ENCODE measurements at regions not wholly inside any gene's neighbourhood (a gene's known extent, or its start where the extent isn't known, plus 50 kb on each side); places are given as distances from the start of the nearest gene placed in this dataset.

GRCh38 chr4:163582703-163583102, 88.2 kb downstream of the TMA16 start:
- DNase-seq (ENCODE audit: low spot score in 2 of 2): no peak
- Histone ChIP-seq H3K4me1 (no peaks in the 10 kb centered on the region), H3K4me3 (no peak overlapping the region), H3K9me3 (no peaks in the 10 kb centered on the region), H3K27me3 (no peaks in the 10 kb centered on the region), H3K27ac (no peak overlapping the region), H3K36me3 (no peaks in the 10 kb centered on the region)
- TF ChIP-seq POLR2AphosphoS5 (IDR thresholded peaks at IDR 0.05) (no peak), POLR2A (IDR thresholded peaks at IDR 0.05) (no peak), EP300 (IDR thresholded peaks at IDR 0.05) (no peak)
- TF ChIP-seq, protein P1, sequence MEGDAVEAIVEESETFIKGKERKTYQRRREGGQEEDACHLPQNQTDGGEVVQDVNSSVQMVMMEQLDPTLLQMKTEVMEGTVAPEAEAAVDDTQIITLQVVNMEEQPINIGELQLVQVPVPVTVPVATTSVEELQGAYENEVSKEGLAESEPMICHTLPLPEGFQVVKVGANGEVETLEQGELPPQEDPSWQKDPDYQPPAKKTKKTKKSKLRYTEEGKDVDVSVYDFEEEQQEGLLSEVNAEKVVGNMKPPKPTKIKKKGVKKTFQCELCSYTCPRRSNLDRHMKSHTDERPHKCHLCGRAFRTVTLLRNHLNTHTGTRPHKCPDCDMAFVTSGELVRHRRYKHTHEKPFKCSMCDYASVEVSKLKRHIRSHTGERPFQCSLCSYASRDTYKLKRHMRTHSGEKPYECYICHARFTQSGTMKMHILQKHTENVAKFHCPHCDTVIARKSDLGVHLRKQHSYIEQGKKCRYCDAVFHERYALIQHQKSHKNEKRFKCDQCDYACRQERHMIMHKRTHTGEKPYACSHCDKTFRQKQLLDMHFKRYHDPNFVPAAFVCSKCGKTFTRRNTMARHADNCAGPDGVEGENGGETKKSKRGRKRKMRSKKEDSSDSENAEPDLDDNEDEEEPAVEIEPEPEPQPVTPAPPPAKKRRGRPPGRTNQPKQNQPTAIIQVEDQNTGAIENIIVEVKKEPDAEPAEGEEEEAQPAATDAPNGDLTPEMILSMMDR (IDR thresholded peaks at IDR 0.05): no peak
- 76% methylated on average over 2 of the region's 2 CpGs for WGBS

- no peaks in the 10 kb centered on the region for H3K4me1 ChIP-seq
- H3K27ac ChIP-seq: no peak overlapping the region
- H3K4me3 ChIP-seq: no peak overlapping the region
- H3K9me3 ChIP-seq: no peaks in the 10 kb centered on the region
- H3K36me3 ChIP-seq: no peaks in the 10 kb centered on the region
- no peak for DNase-seq (ENCODE audit: low spot score in 2 of 2)
- WGBS: 86% methylated on average over 3 of the region's 3 CpGs
- no peak for TF ChIP-seq EP300 (IDR thresholded peaks at IDR 0.05)
- no peak for TF ChIP-seq POLR2AphosphoS5 (IDR thresholded peaks at IDR 0.05)
- TF ChIP-seq, protein P1 (IDR thresholded peaks at IDR 0.05): no peak
- no peak for TF ChIP-seq POLR2A (IDR thresholded peaks at IDR 0.05)
- no peaks in the 10 kb centered on the region for H3K27me3 ChIP-seq
Measured at GRCh38 chr4:163587867-163588266, 93.4 kb downstream of the TMA16 start.

- Histone ChIP-seq H3K36me3 (no peaks in the 10 kb centered on the region), H3K4me1 (no peaks in the 10 kb centered on the region), H3K27me3 (no peaks in the 10 kb centered on the region), H3K9me3 (no peaks in the 10 kb centered on the region), H3K4me3 (no peak overlapping the region), H3K27ac (no peak overlapping the region)
- DNase-seq (ENCODE audit: low spot score in 2 of 2): no peak
- TF ChIP-seq POLR2A (IDR thresholded peaks at IDR 0.05) (no peak), EP300 (IDR thresholded peaks at IDR 0.05) (no peak), POLR2AphosphoS5 (IDR thresholded peaks at IDR 0.05) (no peak)
- TF ChIP-seq, protein P1 (IDR thresholded peaks at IDR 0.05): no peak
- WGBS: 71% methylated on average over 2 of the region's 2 CpGs
Measured at GRCh38 chr4:163588532-163588931, 94.0 kb downstream of the TMA16 start.

DNA sequence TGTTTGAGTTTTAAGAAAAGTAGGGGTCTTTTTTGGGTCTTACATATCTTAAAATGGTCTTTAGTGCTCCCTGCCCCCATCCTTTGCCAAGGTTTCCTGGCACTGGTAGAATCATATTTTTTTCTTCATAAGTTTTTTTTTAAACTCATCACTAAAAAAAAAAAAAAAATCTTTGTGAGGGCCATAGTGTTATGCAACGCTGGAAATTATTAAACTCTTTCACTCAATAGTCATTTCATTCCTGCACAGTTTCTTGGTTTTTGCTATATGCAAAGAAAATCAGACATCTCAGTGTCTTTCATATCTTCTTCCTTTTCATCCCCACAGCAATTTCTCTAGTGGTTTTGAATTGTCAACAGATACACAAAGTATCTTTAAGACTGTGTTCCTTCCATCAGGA, 95.6 kb downstream of the TMA16 start:
- Histone ChIP-seq H3K9me3 (no peaks in the 10 kb centered on the region), H3K4me3 (no peak overlapping the region), H3K27me3 (no peaks in the 10 kb centered on the region), H3K4me1 (no peaks in the 10 kb centered on the region), H3K27ac (no peak overlapping the region), H3K36me3 (no peaks in the 10 kb centered on the region)
- TF ChIP-seq, protein P1 (IDR thresholded peaks at IDR 0.05): no peak
- TF ChIP-seq POLR2A (IDR thresholded peaks at IDR 0.05) (no peak), EP300 (IDR thresholded peaks at IDR 0.05) (no peak), POLR2AphosphoS5 (IDR thresholded peaks at IDR 0.05) (no peak)
- 63% methylated on average over 1 of the region's 1 CpG for WGBS
- no peak for DNase-seq (ENCODE audit: low spot score in 2 of 2)

DNA sequence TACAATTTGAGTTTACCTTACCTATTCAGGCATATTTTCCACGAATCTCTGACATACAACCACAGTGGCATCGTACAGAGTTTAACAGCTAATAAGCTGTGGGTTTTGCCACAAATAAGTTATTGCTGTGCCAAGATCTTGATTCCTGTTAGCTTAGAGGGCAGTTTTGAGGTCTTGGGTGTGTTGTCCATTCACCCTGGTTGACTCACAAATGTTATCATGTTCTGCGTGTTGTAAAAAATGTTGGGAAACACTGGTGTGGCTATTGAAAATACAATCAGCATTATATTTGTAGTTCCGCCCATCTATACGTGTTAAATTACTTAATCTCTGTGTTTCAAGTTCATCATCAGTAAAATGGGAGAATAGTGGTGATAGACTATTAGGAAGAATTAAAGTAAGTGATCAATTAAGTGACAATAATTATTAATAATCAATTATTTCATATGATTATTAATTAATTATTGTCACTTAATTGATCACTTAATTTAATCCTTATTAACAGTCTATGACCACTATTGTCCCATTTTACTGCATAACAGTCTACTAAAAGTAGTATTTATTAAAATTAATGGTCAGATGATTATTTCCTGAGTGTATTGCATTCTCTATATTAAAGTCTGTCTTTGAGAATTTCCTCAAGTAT, 96.3 kb downstream of the TMA16 start:
- no peak for DNase-seq (ENCODE audit: low spot score in 2 of 2)
- Histone ChIP-seq H3K4me3 (no peak overlapping the region), H3K27ac (no peak overlapping the region), H3K4me1 (no peaks in the 10 kb centered on the region), H3K9me3 (no peaks in the 10 kb centered on the region), H3K27me3 (no peaks in the 10 kb centered on the region), H3K36me3 (no peaks in the 10 kb centered on the region)
- WGBS: 77% methylated on average over 5 of the region's 5 CpGs
- no peak for TF ChIP-seq POLR2AphosphoS5 (IDR thresholded peaks at IDR 0.05)
- no peak for TF ChIP-seq POLR2A (IDR thresholded peaks at IDR 0.05)
- TF ChIP-seq EP300 (IDR thresholded peaks at IDR 0.05): no peak
- TF ChIP-seq, protein P1 (IDR thresholded peaks at IDR 0.05): no peak

Data from suprapubic skin (tissue), 4 donors.